Right atrium auricular region (tissue), 2 donors: ENCODE measurements at regions not wholly inside any gene's neighbourhood (a gene's known extent, or its start where the extent isn't known, plus 50 kb on each side); places are given as distances from the start of the nearest gene placed in this dataset.

Experiments
- DNase-seq: peaks from one replicate; pipeline ENCODE4 v3.0.0-alpha.2; 2019; ENCODE audit warnings: low spot score
- H3K27ac ChIP-seq, 2 donors: fragments of 200-600 bp; sonication (generic); 1 replicate in 1 of 2; 2 replicates in 1 of 2; pipeline ENCODE4 v1.5.1; 2016 to 2019
- H3K27me3 ChIP-seq, 2 donors: fragments of 200-600 bp; sonication (generic); one replicate each; pipeline versions ENCODE4 v1.5.1 to v1.6.0; 2017 to 2019
- H3K36me3 ChIP-seq: fragments of 200-600 bp; sonication (generic); one replicate; pipeline ENCODE4 v1.5.1; 2016
- H3K4me1 ChIP-seq, 2 donors: fragments of 200-600 bp; sonication (generic); one replicate each; pipeline versions ENCODE4 v1.5.1 to v1.6.0; 2017 to 2019
- H3K4me3 ChIP-seq, 2 donors: fragments of 200-600 bp; sonication (generic); 1 replicate in 1 of 2; 2 replicates in 1 of 2; pipeline ENCODE4 v1.5.1; 2017 to 2019; ENCODE audit warnings: mild to moderate bottlenecking in 1 of 2, moderate library complexity in 1 of 2
- H3K9me3 ChIP-seq, 2 donors: fragments of 200-600 bp; sonication (generic); one replicate each; pipeline ENCODE4 v1.5.1; 2019
- CTCF ChIP-seq, 2 donors: fragments of 200-600 bp; sonication (generic); IDR thresholded peaks; one replicate each; pipeline ENCODE4 v1.5.1; 2019; ENCODE audit warnings: antibody characterized with exemption in 2 of 2

DNA sequence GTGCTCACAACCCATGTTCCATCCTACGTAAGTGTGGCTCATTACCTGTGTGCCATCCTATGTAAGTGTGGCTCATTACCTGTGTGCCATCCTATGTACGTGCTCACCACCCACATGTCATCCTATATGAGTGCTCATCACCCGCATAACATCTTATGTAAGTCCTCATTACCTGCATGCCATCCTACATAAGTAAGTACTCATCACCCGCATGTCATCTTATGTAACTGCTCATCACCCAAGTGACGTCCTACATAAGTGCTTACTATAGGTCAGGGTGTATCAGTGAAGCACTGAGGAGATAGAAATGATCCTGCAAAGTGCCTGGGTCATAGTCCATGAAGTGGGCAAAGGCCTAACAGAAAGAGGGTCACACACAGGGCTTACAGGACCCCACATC is 93.1 kb downstream of the AXIN2 start:
- DNase-seq: no peak
- Histone ChIP-seq H3K9me3 (no peaks in the 10 kb centered on the region), H3K27ac (no peak overlapping the region), H3K36me3 (no peaks in the 10 kb centered on the region), H3K27me3 (no peaks in the 10 kb centered on the region), H3K4me1 (peaks cover 0 to 31% of the 10 kb centered on the region in 2 donors), H3K4me3 (no peak overlapping the region)
- no peak for TF ChIP-seq CTCF (IDR thresholded peaks at IDR 0.05)

DNA sequence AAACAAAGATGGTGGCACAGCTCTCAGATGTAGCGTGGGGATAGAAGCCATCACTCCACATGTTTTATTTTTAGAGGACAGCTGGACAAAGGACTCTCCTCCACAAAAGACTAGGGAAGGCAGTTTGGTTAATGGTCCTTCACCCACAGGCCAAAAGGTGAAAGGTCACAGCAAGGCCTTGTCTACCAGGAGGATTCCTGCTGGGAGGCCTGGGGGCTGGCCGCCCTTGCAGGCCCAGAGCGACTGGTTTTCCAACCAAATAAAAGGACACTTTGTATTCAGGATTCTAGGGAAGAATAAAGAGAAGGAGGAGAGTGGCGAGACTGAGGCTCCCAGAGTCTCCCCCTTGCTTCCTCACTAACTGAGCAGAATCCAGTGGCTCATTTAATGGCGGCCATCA is 94.3 kb downstream of the AXIN2 start:
- Histone ChIP-seq H3K27ac (no peak overlapping the region), H3K9me3 (no peaks in the 10 kb centered on the region), H3K27me3 (no peaks in the 10 kb centered on the region), H3K36me3 (no peaks in the 10 kb centered on the region), H3K4me3 (no peak overlapping the region), H3K4me1 (peaks cover 0 to 30% of the 10 kb centered on the region in 2 donors)
- no peak for DNase-seq
- no peak for TF ChIP-seq CTCF (IDR thresholded peaks at IDR 0.05)

DNA sequence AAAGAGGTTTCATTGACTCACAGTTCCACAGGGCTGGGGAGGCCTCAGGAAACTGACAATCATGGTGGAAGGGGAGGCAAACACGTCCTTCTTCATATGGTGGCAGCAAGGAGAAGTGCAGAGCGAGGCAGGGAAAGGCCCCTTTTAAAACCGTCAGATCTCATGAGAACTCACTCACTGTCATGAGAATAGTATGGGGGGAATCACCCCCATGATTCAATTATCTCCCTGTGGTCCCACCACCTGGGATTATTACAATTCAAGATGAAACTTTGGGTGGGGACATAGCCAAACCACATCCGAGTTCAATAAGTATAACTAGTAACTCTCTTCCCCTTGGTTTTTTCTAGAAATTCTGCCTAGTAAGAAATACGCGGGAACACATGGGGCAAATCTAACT is 94.9 kb downstream of the AXIN2 start:
- Histone ChIP-seq H3K36me3 (no peaks in the 10 kb centered on the region), H3K27me3 (no peaks in the 10 kb centered on the region), H3K4me3 (no peak overlapping the region), H3K9me3 (no peaks in the 10 kb centered on the region), H3K27ac (peak overlapping the region in 1 of 2 donors; percentile 6), H3K4me1 (peaks cover 0 to 28% of the 10 kb centered on the region in 2 donors)
- no peak for TF ChIP-seq CTCF (IDR thresholded peaks at IDR 0.05)
- no peak for DNase-seq

DNA sequence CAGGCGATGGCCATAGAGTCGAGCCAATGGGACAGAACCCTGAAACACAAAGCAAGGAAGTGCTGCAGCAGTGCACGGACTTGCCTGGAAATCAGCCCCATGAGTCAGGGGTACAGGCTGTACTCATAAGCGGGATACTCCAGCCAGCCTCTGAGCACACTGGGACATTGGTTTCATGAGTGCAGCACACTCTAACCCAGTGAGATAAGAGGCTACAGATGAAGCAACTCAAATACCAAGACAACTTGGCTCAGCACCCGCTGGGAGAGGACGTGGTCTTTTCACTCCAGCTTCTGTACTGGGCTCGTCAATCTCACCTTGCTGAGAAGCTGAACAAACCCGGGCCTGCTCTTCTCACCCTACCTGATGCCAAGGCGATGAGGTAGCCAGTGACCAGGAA is 98.2 kb downstream of the AXIN2 start:
- Histone ChIP-seq H3K27me3 (no peaks in the 10 kb centered on the region), H3K9me3 (no peaks in the 10 kb centered on the region), H3K27ac (peak overlapping the region; percentile 64 to 85), H3K36me3 (no peaks in the 10 kb centered on the region), H3K4me3 (no peak overlapping the region), H3K4me1 (peaks cover 0 to 21% of the 10 kb centered on the region in 2 donors)
- TF ChIP-seq CTCF (IDR thresholded peaks at IDR 0.05): no peak
- DNase-seq: peak; percentile 95

DNA sequence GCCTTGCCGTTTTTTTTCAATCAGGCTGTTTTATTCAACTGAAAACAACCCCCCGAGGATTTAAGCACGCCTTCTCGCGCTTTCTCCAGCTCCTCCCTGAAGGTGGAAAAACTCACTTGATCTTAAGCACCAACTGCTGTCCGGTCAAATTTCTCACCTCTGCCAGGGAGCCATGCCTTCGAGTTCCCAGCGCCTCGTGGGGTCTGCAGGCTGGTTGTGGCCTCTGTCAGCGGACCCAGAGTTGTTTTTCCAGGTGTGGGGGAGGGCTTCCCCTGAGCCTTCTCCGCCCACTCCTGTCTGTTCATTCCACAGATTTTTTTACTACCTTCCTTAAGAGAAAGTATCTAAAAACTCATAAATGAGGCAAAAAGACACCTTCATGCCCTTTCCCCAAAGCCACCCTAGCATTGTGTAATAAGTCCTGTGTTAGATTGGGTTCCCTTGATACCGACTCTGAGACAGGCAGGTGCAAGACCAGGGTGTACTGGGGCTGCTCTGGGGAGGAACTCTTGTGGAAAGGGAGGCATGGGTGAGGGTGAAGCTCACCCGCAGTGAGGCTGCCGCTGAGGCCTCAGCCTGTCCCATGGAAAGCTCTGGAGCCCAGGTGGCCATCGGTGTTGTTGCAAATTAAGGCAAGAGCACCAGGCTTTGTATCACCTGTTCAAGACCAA is 101.6 kb downstream of the AXIN2 start:
- peak overlapping the region in 1 of 2 donors; percentile 42 for H3K27ac ChIP-seq
- no peak for TF ChIP-seq CTCF (IDR thresholded peaks at IDR 0.05)
- no peaks in the 10 kb centered on the region for H3K27me3 ChIP-seq
- DNase-seq: no peak
- H3K36me3 ChIP-seq: no peaks in the 10 kb centered on the region
- peaks cover 0 to 38% of the 10 kb centered on the region in 2 donors for H3K4me1 ChIP-seq
- H3K4me3 ChIP-seq: no peak overlapping the region
- no peaks in the 10 kb centered on the region for H3K9me3 ChIP-seq
